NCI-H1436 treated with DMSO at 0.1 percent for 48 hours (cell line): ENCODE measurements at regions not wholly inside any gene's neighbourhood (a gene's known extent, or its start where the extent isn't known, plus 50 kb on each side); places are given as distances from the start of the nearest gene placed in this dataset.
"Not testable (repeated sequence)": the region's sequence is repeated elsewhere in the genome, so short reads cannot be mapped to it uniquely, and the experiment has no call there.

Experiments used
- DNase-seq: peaks from one replicate; lab custom pipeline; 2025; lab: John Stamatoyannopoulos, UW

DNA sequence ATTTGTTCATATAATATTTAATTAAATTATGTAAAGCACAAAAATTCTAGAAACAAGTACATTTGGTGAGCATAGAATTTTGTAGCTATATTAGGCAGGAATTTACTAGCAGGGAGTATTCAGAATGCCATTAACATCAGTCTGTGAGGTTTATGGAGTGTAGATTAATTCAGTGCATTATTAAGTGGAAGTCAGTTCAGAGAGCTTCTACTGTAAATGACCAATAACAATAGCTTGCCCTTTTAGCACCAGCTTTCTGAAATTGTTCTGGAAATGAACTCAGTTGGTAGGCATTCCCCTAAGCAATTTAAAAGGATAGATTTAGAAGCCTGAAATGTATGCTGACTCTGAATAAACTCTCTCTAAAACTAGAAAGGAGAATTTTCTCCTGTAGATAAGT lies 208.2 kb upstream of the CNTNAP5 start:
- DNase-seq, result no peak

DNA sequence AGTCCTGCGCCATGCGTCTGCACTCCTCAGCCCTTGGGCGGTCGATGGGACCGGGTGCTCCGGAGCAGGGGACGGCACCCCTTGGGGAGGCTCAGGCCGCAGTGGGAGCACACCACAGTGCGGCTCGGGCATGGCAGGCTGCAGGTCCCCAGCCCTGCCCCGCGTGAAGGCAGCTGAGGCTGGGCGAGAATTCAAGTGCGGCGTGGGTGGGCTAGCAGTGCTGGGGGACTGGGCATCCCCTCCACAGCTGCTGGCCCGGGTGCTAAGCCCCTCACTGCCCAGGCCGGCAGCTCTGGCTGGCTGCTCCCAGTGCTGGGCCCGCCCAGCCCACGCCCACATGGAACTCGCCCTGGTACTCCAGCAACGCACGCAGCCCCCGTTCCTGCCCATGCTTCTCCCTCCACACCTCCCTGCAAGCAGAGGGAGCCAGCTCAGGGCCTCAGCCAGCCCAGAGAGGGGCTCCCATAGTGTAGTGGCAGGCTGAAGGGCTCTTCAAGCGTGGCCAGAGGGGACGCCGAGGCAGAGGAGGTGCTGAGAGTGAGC lies 198.3 kb upstream of the CNTNAP5 start:
- no peak for DNase-seq

DNA sequence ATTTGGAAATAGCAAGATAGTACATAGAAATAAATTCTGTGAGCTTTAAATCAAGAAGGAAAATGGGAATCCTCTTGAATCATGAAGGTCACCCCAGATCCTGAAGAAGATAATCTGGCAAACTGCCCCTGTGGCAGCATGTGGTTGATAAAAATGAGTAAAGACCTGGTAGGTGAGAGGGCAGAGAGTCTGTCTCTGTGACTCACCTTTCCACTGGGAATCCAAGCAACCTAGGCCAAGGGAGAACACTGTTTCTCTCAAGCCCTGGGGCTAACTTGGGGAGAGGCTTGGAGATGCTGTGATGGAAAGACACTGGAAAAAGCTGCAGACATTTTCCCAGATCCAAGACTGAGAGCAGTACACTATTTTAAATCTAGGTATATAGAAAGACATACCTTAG lies 185.8 kb upstream of the CNTNAP5 start:
- DNase-seq, result no peak

DNA sequence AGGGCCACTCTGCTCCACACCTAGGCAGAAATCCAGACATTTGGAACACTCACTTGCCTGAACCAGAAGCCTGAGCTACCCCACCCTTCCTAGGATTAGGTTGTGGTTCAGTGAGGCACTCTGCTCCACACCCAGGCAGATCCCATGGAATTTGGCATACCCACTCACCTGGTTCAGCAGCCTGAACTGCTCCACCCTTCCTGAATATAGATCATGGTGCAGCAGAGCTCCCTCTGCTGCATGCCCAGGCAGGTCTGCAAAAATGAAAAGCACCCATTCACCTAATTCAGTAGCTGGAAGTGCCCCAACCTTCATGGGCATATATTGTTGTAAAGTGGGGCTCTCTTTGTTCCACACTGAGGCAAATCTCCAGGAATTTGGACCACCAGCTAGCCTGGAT lies 185.1 kb upstream of the CNTNAP5 start:
- DNase-seq, result no peak

DNA sequence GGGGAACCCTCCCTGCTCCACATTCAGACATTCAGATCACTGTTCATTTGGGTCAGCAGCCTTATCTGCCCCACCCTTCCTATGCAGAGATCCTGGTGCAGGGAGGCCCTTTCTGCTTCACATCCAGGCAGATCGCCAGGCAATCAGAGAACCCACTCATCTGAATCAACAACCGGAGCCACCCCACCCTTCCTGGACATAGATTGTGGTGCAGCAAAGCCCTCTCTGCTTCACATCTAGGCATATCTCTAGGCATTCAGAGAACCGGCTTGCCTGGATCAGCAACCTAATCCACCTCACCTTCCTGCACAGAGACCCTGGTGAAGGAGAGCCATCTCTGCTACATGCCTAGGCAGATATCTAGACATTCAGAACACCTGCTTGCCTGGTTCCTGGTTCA lies 184.5 kb upstream of the CNTNAP5 start:
- DNase-seq, result no peak

DNA sequence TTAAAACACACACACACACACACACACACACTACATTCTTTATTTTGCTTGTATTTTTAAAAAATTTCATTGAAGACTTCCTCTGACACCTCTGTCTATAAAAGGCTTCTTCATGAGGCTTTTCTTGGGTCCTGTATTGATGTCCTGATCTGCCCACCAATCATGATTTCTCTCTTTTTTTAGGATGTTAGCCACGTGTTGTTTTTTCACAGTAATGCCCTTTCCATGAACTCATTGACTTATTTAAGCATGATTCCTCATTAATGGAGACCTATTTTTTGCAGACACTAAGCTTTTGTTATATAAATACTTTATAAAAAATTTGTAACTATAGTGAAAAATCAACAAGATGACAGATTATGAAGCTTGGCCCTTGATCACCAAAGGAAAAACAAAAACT lies 173.8 kb upstream of the CNTNAP5 start:
- DNase-seq, result no peak

DNA sequence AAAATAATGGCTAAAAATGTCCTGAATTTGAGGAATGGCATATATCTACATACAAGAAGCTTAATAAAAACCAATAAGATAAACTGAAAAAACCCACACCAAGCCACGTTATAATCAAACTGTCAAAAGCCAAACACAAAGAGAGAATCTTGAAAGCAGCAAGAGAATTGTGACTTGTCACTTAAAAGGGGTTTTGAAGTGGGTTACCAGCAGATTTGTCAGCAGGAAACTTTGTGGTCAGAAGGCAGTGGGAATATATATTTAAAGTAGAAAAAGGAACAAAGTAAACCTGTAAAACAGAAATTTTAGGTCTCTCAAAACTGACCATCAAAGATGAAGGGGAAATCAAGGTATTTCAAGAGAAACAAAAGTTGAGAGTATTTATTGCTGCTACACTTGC lies 171.9 kb upstream of the CNTNAP5 start:
- DNase-seq, result no peak

DNA sequence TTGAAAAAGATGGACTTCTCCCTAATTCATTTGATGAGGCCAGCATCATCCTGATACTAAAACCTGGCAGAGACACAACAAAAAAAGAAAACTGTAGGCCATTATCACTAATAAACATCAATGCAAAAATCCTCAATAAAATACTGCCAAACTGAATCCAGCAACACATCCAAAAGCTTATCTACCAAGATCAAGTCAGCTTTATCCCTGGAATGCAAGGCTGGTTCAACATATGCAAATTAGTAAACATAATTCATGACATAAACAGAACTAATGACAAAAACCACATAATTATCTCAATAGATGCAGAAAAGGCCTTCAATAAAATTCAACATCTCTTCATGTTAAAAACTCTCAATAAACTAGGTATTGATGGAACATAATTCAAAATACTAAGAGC lies 166.1 kb upstream of the CNTNAP5 start:
- not testable (repeated sequence) for DNase-seq

DNA sequence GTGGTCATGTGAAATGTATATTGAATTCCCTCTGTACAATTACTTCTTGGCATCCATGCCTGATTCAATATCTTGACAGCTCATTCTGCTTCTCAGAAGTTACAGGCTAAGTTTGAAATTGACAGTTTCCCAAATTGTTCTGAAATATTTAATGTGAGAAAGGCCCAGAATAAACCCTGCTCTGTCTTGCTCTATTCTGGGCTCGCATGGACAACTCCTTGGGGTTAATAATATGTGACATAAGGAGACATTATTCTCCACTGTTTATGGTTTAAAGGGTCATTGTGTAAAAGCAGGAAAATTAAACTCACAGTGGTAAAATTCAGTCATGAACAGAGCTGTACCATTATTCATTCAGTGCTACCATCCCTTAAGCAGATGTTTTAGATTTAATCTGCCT lies 160.7 kb upstream of the CNTNAP5 start:
- no peak for DNase-seq

DNA sequence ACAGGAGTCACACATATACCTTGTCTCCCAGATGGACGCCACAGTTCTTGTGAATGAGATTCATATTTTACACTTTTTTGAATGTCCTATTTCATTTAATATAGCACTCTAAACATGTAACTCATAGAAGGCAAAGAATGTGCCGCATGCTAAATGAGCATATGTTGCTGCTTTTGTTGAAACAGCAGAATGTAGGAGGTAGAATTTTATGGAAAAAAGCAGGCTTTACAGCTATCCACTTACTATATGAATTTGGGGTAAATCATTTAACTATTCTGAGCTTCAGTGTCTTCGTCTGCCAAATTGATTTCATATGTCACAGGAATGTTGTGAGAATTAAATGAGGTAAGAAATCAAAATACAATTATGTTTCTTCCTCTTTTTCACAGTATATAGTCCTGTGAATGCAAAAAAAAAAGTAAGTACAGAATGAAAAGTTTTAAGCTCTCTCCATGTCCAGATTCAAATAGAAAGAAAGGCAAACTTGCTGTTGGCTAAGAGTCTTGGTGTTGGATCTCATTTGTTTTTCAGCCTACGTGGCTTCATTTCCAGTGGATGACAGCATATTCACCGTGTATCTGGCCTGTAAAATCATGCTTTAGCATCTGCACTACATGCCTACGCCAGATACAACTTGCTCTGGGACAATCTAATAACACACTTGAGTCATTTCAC lies 154.7 kb upstream of the CNTNAP5 start:
- DNase-seq, result no peak

DNA sequence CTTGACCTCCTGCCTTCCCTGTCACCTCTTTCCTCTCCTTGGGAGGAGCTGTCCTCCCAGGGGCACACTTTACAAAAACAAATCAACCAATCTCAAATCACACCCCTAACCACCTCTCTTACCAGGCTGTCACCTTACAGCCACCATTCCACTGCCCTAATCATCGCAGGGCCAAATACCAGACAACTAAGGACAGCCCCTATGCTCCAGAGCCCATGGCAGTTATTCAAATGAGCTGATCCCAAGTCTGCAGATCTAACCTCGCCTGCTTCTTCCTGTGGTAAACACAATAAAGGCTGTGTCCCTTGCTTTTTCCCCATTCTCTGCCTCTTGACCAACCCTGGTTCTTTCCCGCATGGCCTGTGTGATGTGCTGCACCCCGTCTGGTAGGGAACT lies 154.2 kb upstream of the CNTNAP5 start:
- DNase-seq, result no peak

DNA sequence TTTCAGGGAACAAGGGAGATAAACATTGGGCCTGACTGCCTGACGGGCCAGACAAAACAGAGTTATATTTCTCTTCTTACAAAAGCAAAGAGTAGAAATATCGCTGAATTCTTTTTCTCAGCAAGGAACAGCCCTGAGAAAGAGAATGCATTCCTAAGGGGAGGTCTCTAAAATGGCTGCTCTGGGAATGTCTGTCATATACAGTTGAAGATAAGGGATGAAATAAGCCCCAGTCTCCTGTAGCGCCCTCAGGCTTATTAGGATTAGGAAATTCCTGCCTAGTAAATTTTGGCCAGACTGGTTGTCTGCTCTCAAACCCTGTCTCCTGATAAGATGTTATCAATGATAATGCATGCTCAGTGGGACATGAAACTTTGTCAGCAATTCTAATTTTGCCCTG lies 134.9 kb upstream of the CNTNAP5 start:
- DNase-seq, result no peak

DNA sequence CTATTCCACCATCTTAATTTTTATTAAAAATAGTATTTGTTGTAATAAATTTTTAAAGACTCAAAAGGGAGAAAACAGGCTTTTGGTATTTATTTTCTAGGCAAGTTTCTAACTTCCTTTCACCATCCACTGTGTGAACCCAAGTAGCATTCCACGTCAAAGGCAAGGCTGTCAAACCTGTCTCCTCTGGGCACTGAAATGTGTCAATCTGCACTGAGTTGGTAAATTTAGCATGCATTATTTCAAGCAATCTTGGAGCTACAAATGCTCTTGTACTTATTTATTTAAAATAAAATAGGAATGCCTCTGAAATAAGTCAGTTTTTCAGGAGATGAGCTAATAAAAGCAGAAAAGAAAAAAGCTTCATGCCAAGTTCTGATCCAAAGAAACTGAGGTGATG lies 130.9 kb upstream of the CNTNAP5 start:
- DNase-seq, result no peak

DNA sequence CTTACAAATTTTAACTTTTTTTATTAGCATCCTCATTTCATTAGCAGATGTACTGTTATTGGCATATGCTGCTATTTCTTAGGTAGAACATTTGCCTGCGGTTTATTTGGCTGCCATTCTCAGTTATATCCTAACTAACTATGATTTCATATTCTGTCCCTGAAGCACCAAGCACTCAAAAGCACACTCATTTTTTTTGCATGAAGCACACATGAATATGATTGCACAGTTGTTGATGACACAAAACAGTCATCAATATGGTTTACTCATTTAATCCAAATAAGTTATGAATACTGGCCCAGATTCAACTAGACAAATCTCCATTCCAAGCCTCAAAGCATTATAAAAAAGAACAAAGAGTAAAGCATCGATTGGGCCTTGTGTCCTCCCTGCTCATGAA lies 129.4 kb upstream of the CNTNAP5 start:
- no peak for DNase-seq

DNA sequence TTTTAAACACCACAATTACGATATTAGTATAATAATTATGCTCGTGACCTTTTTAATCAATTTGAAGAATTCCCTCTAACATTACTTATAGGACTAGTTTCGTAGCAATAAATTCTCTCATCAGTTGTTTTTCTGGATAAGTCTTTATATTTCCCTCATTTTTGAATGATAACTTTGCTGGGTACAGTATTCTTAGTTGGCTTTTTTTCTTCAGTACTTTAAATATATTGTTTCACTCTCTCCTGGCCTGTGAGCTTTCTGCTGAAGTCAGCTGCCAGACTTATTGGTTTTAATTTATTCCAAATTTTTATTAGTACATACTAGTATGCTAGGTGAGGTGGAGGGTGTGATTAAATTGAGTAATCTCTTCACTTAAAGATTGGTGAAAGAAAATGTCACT lies 123.8 kb upstream of the CNTNAP5 start:
- no peak for DNase-seq

DNA sequence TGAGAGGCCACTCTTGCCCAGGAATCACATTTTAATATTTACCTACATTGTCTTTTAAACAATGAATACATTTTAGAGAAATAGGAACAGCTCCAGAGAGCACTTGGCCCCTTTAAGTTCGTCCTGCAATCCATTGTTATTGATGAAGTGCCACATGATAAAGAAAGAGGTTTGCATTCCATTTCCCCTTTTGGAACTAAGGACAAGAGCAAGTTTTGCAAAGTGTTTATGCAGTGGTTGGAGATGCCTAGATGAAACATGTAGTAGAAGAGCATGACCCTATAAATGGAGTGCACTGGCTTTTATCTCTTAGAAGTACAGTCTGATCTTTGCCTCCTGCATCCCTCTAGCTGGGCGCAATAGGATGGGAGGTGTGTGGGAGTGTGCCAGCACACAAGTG lies 118.7 kb upstream of the CNTNAP5 start:
- DNase-seq, result no peak

DNA sequence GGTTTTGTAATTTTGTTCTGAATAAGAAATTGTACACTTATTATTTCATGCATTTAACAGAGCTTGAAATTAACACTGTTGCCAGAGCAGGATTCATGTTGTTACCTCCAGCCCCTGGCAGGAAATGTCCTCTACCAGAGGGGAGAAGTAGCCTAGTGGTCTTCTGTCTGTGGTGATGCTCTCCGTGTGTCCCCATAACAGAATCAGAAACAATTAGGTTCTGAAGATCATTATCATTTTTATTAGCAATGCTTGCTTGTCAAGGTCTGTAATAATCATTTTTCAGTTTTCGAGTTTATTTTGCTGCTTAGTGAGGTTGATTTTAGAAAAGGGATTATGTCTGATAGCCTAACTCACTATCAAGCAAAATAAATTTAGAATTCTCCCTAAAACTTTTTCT lies 116.6 kb upstream of the CNTNAP5 start:
- DNase-seq, result no peak

DNA sequence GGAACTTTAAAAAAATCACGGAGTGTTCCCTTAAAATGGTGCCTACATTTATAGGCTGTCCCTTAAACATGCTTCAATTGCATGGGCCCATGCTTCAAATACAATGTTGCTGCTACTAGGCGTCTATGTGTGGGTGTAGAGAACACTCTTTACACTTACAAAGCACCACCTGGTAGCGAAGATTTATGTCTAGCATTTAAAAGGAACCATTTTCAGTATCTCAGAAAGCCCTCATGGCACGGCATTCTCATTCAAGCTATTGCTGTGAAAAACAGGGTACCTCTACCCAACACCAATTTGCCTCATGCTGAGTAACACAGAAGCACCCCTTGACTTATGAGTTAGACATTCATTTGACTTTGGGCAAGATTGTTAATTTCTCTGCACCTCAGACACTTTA lies 112.9 kb upstream of the CNTNAP5 start:
- DNase-seq, result no peak

DNA sequence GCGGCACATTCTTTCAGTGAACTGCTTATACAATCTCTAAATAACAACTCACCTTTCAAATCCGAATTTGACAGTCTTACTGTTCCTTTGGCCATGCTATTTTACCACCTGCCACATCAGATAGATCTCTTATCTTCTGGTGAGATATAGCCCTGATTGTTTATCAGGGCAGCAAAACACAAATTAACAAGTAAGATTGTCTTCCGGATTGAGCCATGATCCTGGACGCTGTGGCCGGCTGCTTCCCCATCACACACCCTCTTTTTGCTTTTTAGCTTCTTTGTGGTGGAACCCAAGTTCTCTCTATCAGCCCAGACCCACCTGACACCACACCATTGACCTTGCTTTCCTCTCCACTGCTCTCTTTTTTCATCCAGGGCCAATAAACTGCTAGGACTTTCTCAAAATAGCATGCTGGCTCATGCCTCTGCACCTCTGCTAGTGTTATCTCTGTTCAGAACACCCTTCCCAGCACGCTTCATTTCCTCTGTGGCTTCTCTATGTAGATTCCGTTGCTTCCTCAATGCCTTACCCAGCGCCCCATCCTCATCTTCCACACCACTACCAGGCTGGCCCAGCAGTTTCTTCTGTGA lies 111.8 kb upstream of the CNTNAP5 start:
- DNase-seq, result no peak

DNA sequence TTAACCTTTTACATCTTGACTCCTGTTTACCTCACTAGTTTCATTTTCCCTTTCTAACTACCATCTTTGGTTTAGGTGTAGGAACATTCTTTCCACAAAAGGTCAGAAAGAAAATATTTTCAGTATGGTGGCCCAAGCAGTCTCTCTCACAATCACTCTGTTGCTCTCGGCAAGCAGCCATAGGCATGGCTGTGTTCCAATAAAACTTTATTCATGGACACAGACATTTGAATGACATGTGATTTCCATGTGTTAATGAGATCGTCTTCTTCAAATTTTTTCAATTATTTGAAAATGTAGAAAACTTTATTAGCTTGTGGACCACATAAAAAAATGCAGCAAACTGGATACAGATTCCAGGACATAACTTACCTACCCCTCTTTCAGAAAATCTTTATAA lies 109.7 kb upstream of the CNTNAP5 start:
- no peak for DNase-seq

DNA sequence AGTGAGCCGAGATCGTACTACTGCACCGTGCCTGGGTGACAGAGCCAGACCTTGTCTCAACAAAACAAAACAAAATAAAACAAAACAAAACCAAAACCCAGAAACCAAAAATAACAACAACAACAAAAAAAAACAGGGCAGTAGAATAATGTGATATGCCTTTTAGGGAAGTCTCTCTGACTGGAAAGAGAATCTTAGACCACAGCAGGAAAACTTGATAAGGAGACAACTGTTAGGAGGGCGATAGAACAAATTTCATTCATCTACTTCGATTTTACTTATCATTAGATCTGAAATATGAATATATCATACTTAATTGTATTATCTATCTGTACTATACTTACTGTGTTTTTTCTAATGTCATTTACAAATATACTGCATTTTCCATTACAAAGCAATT lies 109.0 kb upstream of the CNTNAP5 start:
- DNase-seq, result no peak

DNA sequence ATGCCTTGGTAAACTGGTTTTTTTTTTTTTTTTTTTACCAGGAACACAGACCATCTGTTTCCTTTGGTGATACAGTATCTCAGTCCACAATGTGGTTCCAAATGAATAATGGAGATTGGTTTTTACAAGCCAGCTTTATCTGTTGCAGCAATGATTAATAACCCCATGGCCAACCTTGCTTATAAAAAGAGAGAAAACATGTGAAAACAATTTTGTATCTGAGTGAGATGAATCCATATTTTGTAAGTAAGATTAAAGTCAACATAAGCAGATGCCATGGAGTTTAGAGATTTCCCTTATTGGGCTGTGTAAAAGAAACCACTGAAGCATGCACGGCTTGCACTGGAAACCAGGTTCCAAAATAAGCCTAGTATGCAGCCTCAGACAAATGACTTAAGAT lies 108.6 kb upstream of the CNTNAP5 start:
- DNase-seq, result no peak

DNA sequence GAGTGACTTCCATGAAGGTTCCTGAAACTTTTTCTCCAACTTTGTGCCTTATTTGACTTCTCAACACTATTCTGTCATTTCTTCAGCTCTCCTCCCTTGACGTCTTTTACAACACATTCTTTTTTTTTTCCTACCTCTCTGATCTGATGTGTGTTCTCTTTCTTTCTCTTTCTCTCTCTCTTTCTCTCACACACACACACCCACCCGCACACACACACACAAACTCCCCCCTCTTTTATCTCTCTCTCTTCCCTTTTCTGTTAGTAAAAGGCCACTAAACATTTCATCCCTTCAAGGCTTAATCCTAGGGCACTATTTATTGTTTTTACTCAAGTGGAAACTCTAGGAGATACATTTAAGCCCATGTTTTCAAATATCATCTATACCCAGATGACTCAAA lies 107.8 kb upstream of the CNTNAP5 start:
- DNase-seq, result no peak

DNA sequence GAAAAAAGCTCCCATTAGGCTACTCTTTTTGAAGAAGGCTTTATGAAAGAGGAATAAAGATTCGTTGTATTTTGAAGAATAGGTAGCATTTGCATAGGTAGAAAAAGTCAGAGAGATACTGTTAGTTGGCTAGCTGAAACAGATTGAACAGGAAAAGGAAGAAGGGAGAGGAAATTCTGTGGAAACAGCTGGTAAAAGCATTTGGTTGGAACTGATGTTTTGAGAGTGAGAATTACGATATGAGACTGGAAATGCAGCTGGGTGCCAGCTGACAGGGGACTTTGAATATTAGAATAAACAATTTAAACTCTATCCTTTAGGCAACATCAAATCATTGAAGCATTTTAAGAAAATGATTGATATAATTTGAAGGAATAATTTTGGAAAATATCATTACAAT lies 96.7 kb upstream of the CNTNAP5 start:
- no peak for DNase-seq
